Right renal cortex interstitium (tissue), 3 donors: ENCODE measurements at regions not wholly inside any gene's neighbourhood (a gene's known extent, or its start where the extent isn't known, plus 50 kb on each side); places are given as distances from the start of the nearest gene placed in this dataset.
"Not testable (repeated sequence)": the region's sequence is repeated elsewhere in the genome, so short reads cannot be mapped to it uniquely, and the experiment has no call there.

Experiments used
- DNase-seq, 3 donors: peaks; one replicate each; pipeline ENCODE4 v3.0.0-alpha.2; 2013; ENCODE audit warnings: low read depth in 3 of 3, low spot score in 2 of 3

GRCh38 chrX:128653524-128654060, 601.4 kb upstream of the ACTRT1 start:
- DNase-seq = no peak

DNA sequence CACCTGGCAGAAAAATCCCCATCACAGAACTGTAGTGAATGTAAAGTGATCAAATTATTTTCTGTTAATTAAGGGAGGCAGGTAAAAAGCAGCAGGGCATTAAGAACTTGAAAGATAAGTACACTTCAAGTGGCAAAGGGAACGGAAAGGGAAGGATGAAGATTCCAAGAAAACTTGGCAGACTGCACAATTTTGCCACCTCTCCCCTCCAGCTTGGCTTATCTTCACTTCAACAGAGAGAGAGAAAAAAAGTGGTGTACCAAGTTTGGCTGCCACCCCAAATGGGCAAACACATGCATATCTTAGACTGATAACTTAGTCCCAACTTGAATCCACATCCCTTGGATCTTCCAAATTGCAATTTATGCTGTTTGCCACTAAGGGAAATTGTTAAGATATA, 598.1 kb upstream of the ACTRT1 start:
- no peak for DNase-seq

DNA sequence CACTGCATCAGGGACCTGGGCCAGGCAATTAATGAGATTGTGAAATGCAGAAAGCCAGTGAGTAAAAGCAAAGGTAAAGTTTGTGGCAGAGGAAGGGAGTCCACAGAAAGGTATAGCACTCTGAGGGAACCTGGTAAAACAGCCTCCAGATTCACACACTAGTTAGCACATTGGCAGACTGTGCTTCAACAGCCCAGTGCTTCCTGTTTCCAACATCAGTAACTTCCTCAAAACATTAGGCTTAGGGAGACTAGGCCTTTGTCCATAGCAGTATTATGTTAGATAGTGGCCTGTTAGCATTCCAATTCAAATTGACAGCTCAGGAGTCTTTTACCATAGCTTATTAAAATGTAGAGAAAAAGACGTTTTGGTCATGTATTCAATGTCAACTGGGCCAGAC, 582.6 kb upstream of the ACTRT1 start:
- DNase-seq = no peak

- no peak for DNase-seq
Observed at GRCh38 chrX:128623361-128623760, 571.2 kb upstream of the ACTRT1 start.

GRCh38 chrX:128622296-128622695, 570.1 kb upstream of the ACTRT1 start:
- DNase-seq = no peak

DNA sequence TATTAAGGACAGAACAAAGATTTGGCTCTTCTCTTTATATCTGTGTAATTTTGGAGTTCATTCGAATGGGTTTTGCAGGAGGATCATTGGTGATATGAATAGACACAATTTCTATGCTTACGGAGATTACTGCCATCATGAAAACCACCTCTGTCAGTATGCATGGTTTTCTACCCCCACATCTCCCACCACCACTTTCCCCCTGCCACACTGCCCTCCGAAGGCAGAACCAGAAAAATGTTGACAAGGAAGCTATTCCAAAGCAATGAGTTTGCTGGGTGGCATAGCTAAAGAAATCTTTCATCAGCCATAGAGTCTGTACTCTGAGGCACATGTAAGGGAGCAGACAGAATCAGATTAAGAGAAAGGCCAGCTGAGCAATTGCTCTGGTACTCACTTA, 567.3 kb upstream of the ACTRT1 start:
- no peak for DNase-seq

DNA sequence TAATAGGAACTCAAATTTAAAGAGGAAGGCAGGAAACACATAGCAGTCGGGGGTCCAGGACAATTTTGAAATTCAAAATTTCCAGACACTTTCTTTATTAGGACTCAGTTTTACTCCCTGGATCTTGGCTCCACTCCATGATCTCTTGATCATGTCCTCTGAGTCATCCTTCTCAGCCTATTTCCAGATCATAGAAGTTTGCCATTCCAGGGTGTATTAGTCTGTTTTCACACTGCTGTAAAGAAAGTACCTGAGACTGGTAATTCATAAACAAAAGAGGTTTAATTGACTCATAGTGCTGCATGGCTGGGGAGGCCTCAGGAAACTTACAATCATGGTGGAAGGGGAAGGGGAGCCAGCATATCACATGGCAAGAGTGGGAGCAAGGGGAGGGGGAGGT, 564.7 kb upstream of the ACTRT1 start:
- DNase-seq = no peak

- not testable (repeated sequence) for DNase-seq
Observed at GRCh38 chrX:128606817-128607216, 554.6 kb upstream of the ACTRT1 start.

- DNase-seq = not testable (repeated sequence)
Observed at GRCh38 chrX:128606357-128606756, 554.2 kb upstream of the ACTRT1 start.

GRCh38 chrX:128601706-128602105, 549.5 kb upstream of the ACTRT1 start:
- DNase-seq = no peak

DNA sequence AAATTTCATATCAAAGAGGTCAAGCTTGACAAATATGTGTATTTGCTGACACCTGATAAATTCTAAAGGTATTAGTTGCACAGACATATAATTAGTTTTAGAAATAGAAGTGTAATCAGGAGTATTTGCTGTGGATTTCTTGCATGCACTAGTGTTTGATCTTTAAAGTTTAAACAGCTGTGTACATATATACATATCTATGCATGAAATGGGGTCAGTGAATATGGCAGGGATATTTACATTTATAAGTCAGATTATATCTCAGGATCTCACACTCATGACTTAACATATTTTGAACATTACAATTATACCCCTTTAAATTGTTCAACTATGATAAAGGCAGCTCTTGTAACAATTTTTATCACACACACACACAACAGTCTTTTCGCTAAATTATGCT, 547.4 kb upstream of the ACTRT1 start:
- DNase-seq = no peak

DNA sequence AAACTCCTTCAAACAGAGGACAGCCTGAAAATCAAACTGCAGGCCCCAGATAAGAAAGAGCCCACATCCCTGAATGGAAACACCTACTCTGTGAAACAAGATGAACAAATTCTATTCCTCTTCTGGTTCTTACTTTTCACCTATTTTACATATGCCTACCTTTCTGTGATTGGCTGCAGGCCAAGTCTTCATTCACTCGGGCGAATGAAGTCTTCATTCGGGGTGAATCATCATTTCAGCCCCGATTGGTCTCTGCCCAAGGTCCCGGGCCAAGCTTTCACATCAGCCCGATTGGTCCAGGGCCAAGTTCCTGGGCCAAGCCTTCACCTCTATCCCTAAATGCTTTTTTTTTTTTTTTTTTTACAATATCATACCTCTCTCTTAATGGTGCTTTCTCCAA, 529.8 kb upstream of the ACTRT1 start:
- DNase-seq = no peak

- no peak for DNase-seq
Observed at GRCh38 chrX:128581615-128582014, 529.4 kb upstream of the ACTRT1 start.

DNA sequence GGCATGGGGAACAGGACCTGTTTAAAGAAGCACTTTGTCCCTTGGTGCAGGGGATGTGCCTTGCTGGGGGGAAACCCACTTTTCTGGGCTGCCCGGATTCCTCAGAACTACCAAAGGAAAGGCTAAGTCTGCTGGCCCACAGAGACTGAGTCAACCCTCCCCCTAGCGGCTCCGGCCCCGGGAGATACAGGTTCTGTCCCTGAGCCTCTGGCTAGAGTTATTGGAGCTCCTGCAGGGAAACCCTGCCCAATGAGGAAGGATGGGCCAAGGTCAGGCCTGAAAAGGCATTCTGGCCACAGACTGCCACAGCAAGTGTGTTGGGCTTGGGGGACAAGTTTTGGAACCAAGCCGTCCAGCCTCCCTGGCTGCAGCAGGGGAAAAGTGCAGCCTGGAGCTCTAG, 490.9 kb upstream of the ACTRT1 start:
- no peak for DNase-seq

DNA sequence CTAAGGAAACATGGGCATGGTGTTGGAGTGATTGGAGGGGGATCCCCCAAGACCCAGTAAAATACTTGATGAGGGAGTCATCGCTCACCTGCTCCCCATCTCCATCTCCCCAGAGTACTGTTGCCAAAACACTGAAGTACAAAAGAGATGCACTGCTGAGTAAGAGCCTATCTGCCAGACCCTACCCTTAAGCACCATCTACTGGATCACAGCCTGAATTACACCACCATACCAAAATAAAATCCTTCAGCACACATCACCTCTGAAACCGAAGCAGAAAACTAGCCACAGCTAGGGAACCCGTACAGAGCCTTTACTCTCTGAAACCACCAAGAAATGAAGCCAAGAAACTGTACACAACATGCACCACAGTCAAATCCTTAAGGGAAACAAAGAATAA, 466.3 kb upstream of the ACTRT1 start:
- DNase-seq = no peak

DNA sequence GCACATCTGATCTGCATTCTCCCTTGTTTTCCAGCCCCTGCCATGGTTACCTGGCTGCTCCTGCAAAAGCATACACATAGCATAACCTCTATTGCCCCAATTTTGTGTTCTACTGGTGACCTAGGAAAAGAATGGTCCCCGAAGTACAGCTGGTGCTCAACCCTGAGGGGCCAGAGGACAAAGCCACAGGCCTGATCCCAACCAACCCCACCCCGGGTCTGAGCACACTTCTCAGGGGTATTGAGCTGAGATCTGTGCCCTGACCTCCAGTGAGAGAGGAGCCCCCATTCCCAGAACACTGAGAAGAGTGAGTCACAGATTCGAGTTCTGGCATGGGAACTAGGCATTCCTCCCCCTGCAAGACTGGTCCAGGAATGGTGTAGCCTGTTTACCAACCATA, 465.5 kb upstream of the ACTRT1 start:
- no peak for DNase-seq

DNA sequence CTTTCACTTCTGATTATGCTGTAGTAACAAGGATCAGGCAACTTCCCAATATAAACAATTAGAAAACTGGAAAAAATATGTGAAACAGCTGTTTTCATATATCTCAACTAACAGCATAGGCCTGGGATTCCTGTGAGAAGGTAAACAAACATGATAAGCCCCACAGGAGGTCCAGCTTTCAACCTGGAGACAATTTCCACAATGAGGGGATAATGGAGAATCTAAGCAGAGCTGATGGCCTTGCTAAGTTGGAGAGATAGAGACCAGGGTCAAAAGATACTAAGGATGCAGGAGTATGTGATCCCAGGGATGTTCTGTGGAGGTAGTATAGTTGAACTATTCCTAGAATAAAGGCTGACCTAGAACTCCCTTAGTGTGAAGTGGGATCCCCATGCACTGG, 452.3 kb upstream of the ACTRT1 start:
- DNase-seq = no peak

DNA sequence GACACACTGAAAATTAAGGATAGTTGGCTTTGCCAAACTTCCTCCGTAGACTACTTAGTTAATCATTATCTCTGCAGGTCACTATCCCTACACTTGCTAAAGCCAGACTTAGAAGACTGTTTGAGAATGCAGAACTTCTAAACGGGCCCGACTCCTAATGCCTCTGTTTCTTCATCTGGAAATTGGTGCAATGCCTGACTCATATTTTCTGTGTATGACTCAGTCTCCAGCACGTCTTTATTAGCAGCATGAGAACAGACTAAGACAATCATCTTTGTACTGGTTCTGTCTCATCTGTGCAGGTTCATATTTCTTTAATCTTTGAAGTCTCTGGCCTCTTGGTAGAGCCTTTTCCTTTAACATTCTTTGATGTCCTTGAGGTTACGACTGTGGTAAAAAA, 411.9 kb upstream of the ACTRT1 start:
- DNase-seq = no peak

DNA sequence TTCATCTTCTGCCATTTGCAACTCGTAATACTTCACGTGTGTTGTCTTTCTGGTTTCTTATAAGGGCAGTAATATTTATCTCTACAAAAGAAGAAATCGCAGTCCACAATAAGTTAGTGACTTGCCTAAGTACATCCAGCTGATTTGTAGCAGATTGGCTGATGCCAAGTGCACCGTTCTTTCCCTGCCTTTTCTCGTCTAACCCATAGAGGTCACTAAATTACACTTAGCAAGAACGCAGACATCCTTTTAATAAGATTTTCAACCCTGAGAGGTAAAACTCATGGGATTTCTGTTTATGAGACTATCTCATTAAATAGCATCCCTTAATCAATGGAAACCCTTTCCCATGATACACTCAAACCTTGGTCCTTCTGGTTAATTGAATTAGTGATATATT, 408.6 kb upstream of the ACTRT1 start:
- no peak for DNase-seq

GRCh38 chrX:128458888-128459287, 406.7 kb upstream of the ACTRT1 start:
- DNase-seq = no peak

DNA sequence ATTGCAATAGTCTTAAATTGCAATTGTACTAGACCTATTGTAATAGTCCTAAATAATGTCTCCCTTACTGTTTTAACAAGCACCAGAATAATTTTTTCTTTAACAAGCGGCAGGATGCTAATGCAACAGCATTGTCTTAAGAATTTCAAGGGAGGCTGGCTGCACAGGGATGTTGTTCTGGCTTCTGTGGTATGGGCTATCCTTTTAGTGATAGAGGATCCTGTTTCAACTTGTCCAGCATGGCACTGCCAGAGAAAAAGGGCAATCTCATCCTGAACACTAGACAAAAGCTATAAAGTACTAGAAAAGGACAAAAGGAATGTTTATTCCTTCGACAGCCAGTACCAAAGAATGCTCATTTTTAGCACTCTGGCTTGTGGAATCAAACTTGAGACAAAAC, 405.5 kb upstream of the ACTRT1 start:
- no peak for DNase-seq

- peak in 2 of 3 donors; percentile 4 to 7 for DNase-seq
Observed at GRCh38 chrX:128439159-128439558, 387.0 kb upstream of the ACTRT1 start.

DNA sequence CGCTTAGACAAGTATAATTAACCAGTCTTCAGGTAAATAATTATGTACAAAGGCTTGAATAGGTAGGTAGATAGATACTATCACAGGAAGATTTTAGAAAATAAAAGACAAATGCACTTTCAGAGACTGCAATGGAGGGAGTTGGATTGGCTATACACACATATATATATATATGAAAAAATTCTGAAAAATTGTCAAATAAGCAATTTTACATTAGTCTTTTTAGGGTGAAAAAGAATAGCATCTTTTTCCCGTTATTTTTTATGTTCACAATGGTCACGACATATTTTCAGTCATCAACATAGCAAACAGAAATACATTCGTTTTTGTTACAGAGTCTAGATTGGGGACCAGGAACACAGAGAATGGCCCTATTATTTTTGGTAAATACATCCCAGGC, 385.9 kb upstream of the ACTRT1 start:
- no peak for DNase-seq
